Body of pancreas (tissue), 4 donors: ENCODE measurements at regions not wholly inside any gene's neighbourhood (a gene's known extent, or its start where the extent isn't known, plus 50 kb on each side); places are given as distances from the start of the nearest gene placed in this dataset.

Experiments
- POLR2A ChIP-seq, 3 donors: fragments of 450-650 bp; IDR thresholded peaks; one replicate each; pipeline ENCODE4 v1.6.1; 2016; ENCODE audit warnings: antibody characterized with exemption in 3 of 3, mild to moderate bottlenecking in 2 of 3
- TF ChIP-seq, protein P1 (sequence below), 7 experiments: fragments of 450-650 bp in 4 of 7; fragments of 200-600 bp in 3 of 7; sonication (generic) in 3 of 7; IDR thresholded peaks; one replicate each; pipeline ENCODE4 v1.5.1; 2016 to 2019; ENCODE audit warnings: antibody characterized with exemption in 7 of 7

GRCh38 chr2:234835738-234836137 lies 116.1 kb upstream of the SH3BP4 start:
- TF ChIP-seq, protein P1, sequence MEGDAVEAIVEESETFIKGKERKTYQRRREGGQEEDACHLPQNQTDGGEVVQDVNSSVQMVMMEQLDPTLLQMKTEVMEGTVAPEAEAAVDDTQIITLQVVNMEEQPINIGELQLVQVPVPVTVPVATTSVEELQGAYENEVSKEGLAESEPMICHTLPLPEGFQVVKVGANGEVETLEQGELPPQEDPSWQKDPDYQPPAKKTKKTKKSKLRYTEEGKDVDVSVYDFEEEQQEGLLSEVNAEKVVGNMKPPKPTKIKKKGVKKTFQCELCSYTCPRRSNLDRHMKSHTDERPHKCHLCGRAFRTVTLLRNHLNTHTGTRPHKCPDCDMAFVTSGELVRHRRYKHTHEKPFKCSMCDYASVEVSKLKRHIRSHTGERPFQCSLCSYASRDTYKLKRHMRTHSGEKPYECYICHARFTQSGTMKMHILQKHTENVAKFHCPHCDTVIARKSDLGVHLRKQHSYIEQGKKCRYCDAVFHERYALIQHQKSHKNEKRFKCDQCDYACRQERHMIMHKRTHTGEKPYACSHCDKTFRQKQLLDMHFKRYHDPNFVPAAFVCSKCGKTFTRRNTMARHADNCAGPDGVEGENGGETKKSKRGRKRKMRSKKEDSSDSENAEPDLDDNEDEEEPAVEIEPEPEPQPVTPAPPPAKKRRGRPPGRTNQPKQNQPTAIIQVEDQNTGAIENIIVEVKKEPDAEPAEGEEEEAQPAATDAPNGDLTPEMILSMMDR (IDR thresholded peaks at IDR 0.05), result no peak
- TF ChIP-seq POLR2A (IDR thresholded peaks at IDR 0.05), result no peak
